Jurkat, Clone E6-1 (cell line): ENCODE measurements at regions not wholly inside any gene's neighbourhood (a gene's known extent, or its start where the extent isn't known, plus 50 kb on each side); places are given as distances from the start of the nearest gene placed in this dataset.
"Not testable (repeated sequence)": the region's sequence is repeated elsewhere in the genome, so short reads cannot be mapped to it uniquely, and the experiment has no call there.

Experiments used
- DNase-seq: peaks from one replicate; pipeline ENCODE4 v3.0.0-alpha.2; 2011; ENCODE audit warnings: low read depth, low spot score
- H3K4me3 ChIP-seq: 2 replicates; pipeline ENCODE4 v1.5.1; 2011; ENCODE audit warnings: mild to moderate bottlenecking, low read length, control low read depth, moderate library complexity

DNA sequence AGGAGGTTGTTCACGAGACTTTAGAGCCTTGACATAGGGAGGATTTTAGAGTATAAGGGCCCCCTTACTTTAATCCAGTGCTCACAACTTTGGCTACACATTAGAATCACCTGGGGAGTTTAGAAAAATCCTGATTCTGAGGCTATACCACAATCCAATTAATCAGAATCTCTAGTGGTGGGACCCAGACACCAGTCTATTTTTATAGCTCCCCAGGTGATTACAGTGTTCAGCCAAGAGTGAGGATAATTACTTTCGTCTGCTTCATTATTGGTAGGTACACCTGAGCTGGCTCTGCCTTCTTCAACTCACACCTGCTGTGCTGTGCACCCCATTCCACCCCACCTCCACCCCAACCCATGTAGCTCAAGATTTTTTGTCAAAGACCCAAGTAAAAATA is 141.3 kb upstream of the EPB41L4A start:
- H3K4me3 ChIP-seq: no peak overlapping the region
- DNase-seq: no peak

- no peak overlapping the region for H3K4me3 ChIP-seq
- DNase-seq: no peak
Measured at GRCh38 chr5:112563169-112563826, 144.2 kb upstream of the EPB41L4A start.

DNA sequence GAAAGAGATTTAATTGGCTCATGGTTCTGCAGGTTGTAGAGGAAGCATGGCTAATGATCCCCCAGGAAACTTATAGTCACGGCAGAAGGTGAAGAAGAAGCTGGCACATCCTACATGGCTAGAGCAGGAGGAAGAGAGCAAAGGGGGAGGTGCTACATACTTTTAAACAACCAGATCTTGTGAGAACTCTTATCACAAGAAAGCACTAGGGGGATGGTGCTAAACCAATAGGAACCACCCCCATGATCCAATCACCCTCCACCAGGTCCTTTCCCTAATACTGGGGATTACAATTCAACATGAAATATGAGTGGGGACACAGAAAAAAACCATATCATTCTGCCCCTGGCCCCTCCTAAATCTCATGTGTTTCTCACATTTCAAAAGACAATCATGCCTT is 147.2 kb upstream of the EPB41L4A start:
- DNase-seq: no peak
- no peak overlapping the region for H3K4me3 ChIP-seq

DNA sequence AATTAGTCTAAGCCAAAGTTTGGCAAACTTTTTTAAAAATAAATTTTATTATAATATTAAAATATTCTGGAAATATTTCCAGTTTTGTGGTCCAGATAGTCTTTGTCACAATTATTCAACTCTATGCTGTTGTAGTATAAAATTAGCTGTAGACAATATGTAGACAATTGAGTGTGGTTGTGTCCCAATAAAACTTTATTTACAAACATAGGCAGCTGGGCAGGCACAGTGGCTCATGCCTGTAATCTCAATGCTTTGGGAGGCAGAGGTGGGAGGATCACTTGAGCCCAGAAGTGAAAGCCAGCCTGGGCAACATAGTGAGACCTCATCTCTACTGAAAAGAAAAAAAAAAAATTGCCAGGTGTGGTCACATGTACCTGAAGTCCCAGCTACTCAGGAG is 150.5 kb upstream of the EPB41L4A start:
- no peak overlapping the region for H3K4me3 ChIP-seq
- DNase-seq: no peak

- H3K4me3 ChIP-seq: no peak overlapping the region
- DNase-seq: no peak
Measured at GRCh38 chr5:112570708-112571444, 151.8 kb upstream of the EPB41L4A start.

- H3K4me3 ChIP-seq: no peak overlapping the region
- DNase-seq: no peak
Measured at GRCh38 chr5:112573441-112573840, 154.4 kb upstream of the EPB41L4A start.

DNA sequence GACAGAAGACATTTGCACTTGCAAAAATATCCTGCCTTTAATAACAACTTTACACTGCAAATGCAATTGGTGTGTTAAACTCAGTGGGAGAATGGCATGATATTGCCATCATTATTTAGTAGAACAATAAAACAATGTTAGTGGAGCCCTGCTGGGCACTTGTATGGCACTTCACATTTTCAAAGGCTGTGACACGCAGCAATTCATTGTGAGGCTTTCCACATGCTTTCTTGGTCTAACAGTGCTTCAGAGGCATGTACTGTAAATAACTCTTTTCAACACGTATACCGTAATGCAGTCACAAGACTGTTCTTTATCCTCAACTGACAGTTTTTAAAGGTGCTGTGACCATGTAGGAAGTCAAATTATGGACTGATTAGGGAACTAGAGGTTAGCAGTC is 155.5 kb upstream of the EPB41L4A start:
- H3K4me3 ChIP-seq: no peak overlapping the region
- DNase-seq: no peak

DNA sequence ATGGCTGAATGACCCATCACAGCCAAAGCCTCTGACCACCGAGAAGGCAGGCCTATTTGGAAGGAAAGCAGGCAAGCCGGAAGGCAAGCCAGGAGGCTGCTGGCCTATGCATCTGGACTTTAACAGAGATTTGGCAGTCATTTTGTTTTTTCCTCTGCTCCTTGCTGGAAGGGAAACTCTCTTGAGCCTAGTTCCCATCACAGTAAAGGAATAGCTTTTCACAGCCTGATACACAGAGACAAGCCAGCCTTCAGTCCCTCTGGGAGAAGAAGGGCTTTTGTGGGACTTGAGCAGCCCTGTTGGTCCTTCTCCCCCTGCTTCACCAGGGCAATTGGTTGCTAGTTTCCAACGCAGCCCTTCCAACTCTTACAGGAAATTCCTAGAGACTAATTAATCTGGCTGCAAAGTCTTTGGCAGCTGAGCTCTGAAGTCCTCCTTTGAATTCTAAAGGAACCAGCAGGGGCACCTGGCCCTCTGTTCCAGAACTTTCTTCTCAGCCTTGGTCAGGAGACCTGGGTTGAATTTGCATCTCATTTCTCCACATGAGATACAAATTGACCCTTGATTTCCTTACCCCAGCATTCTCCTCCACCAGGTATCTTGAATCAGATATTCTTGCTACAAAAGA is 157.3 kb upstream of the EPB41L4A start:
- H3K4me3 ChIP-seq: no peak overlapping the region
- no peak for DNase-seq

DNA sequence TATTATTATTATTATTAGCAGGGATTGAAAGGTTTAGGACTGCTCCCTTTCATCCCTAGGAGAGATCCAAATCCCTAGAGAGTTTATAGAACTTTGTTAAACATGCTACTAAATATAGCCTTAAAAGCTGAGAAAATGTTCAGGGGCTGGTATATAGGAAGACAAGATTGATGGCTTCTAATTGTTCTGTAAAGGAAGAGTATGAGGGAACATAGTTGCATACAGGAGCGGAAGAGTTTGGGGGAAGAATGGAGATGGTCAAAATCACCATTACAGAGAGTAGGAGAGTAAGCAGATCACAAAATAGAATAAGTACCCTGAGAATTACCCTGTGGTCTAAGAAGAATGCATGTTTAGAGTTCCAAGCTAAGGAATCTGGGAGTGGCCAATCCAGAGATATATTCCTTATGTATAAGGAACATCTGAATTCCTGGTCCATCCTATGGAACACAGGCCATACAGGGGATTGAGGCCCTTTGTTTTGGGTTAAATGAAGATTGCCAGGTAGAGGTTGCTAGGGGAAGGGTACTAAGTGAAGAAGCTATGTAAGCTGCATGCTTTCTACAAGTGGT is 158.0 kb upstream of the APC start:
- DNase-seq: no peak
- no peak overlapping the region for H3K4me3 ChIP-seq

DNA sequence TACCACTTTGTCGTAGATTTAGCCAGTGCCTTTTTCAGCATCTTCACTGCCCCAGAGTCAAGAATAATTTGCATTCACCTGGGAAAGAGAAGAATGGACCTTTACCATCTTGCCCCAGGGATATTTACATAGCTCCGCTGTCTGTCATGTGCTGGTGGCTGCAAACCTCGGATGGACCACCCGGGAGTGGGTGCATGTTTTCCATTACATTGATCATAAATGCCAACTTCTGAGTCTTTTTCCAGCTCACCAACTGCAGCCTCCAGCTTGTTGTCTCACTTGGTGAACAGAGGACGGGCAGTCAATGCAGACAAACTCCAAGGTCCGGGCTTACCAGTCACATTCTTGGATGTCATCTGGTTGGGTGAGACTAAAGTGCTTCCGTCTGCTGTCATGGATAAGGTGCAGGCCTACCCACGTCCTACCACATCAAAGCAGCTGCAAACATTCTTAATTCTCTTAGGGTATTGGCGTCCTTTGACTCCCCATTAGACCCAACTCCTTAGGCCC is 155.8 kb upstream of the APC start:
- DNase-seq: peak; percentile 69
- no peak overlapping the region for H3K4me3 ChIP-seq

DNA sequence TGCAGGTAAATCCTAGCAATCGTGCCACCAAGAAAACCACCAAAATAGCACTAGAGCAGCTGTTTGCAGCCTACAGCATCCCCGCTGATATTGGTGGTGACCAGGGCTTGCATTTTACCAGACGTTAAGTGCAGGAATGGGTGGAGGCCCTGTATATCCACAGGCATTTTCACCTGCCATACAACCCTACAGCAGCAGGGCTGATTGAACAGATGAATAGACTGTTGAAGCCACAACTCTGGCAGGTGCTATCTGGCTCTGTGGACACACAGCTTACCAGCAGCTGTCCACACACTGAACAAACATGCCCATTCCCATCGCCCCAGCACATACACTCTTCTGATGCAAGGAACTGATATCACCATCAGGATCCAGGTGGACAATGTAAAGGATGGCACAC is 154.5 kb upstream of the APC start:
- no peak overlapping the region for H3K4me3 ChIP-seq
- no peak for DNase-seq

GRCh38 chr5:112584781-112585180 is 152.9 kb upstream of the APC start:
- H3K4me3 ChIP-seq: no peak overlapping the region
- no peak for DNase-seq

DNA sequence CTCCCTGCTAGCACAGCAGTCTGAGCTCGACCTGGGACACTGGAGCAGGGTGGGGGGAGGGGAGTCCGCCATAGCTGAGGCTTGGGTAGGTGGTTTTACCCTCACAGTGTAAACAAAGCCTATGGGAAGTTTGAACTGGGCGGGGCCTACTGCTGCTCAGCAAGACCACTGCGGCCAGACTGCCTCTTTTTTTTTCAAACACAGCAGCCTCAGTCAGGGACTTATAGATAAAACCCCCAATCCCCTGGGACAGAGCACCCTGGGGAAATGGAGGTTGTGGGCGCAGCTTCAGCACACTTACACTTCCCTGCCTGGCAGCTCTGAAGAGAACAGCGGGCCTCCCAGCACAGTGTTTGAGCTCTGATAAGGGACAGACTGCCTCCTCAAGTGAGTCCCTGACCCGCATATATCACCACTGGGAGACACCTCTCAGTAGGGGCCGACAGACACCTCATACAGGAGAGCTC is 151.1 kb upstream of the APC start:
- no peak overlapping the region for H3K4me3 ChIP-seq
- no peak for DNase-seq

DNA sequence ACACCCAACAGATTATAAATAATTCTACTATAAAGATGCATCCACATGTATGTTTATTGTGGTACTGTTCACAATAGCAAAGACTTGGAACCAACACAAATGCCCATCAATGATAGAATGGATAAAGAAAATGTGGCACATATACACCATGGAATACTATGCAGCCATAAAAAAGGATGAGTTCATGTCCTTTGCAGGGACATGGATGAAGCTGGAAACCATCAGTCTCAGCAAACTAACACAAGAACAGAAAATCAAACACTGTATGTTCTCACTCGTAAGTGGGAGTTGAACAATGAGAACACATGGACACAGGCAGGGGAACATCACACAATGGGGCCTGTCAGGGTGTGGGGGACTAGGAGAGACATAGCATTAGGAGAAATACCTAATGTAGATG is 146.8 kb upstream of the APC start:
- not testable (repeated sequence) for H3K4me3 ChIP-seq, DNase-seq

GRCh38 chr5:112594095-112594850 is 143.4 kb upstream of the APC start:
- H3K4me3 ChIP-seq: no peak overlapping the region
- no peak for DNase-seq

GRCh38 chr5:112594941-112595340 is 142.7 kb upstream of the APC start:
- no peak overlapping the region for H3K4me3 ChIP-seq
- DNase-seq: no peak

DNA sequence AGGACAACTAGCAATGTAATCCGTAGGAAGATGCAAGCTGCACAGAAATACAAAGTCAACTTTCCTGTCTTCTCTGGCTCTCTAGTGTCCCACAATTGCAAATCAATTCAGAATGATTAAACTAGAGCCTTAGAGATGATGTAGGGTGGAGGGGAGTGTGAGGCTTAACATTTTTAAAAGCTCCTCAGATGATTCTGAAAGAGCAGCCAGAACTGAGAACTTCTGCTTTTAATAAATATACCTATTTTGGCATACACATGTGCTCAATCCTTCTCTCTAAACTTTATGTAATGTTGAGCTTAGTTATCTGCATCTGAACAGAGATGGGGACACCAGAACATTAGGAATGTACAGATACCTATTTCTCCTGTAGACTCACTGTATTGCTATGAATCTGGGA is 139.9 kb upstream of the APC start:
- H3K4me3 ChIP-seq: no peak overlapping the region
- no peak for DNase-seq

DNA sequence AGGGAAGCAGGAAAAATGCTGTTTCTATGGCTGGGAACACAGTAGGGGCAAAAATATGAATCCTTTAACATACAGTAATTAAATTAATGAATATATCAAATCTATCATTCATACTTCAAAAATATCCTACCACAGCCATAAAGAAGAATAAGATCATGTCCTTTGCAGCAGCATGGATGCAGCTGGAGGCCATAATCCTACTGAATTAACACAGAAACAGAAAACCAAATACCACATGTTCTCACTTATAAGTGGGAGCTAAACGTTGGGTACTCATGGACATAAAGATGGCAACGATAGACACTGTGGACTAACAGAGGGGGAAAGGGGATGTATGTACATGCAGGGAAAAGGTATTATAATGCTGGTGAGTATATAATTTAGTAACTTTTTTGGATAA is 137.2 kb upstream of the APC start:
- H3K4me3 ChIP-seq, DNase-seq: not testable (repeated sequence)
